Astrocyte (in vitro differentiated cells and primary cell): ENCODE measurements at regions not wholly inside any gene's neighbourhood (a gene's known extent, or its start where the extent isn't known, plus 50 kb on each side); places are given as distances from the start of the nearest gene placed in this dataset.

Experiments used
- DNase-seq: peaks from one replicate; pipeline ENCODE4 v3.0.0-alpha.2; 2010; ENCODE audit warnings: low read depth
- FAIRE-seq: peaks from 2 replicates; lab custom pipeline; 2011; peaks lifted over from hg19 to GRCh38; lab: Jason Lieb, UNC
- H2AFZ ChIP-seq: 2 replicates; pipeline ENCODE4 v1.6.0; 2012; ENCODE audit warnings: low read depth, low read length, inconsistent platforms
- H3K27ac ChIP-seq: 2 replicates; pipeline ENCODE4 v1.5.1; 2011; ENCODE audit warnings: low read depth, low read length, inconsistent platforms
- H3K27me3 ChIP-seq: 2 replicates; pipeline ENCODE4 v1.6.0; 2011; ENCODE audit warnings: low read length, inconsistent platforms; ENCODE audit not compliant: insufficient read depth
- H3K36me3 ChIP-seq: 2 replicates; pipeline ENCODE4 v1.5.1; 2011; ENCODE audit warnings: low read length, inconsistent platforms; ENCODE audit not compliant: insufficient read depth
- H3K4me1 ChIP-seq: 2 replicates; pipeline ENCODE4 v1.5.1; 2011; ENCODE audit warnings: low read length, inconsistent platforms; ENCODE audit not compliant: insufficient read depth
- H3K4me2 ChIP-seq: 2 replicates; pipeline ENCODE4 v1.6.0; 2012; ENCODE audit warnings: low read length, inconsistent platforms
- H3K4me3 ChIP-seq: 2 replicates; pipeline ENCODE4 v1.5.1; 2011; ENCODE audit warnings: low read depth, mild to moderate bottlenecking, low read length, inconsistent platforms; ENCODE audit not compliant: insufficient read depth
- H3K79me2 ChIP-seq: 2 replicates; pipeline ENCODE4 v1.6.0; 2012; ENCODE audit warnings: mild to moderate bottlenecking, low read length, inconsistent platforms; ENCODE audit not compliant: insufficient read depth
- H3K9ac ChIP-seq: 2 replicates; pipeline ENCODE4 v1.6.0; 2012; ENCODE audit warnings: mild to moderate bottlenecking, low read length, inconsistent platforms
- H3K9me3 ChIP-seq: 2 replicates; pipeline ENCODE4 v1.5.1; 2012; ENCODE audit warnings: low read depth, mild to moderate bottlenecking, low read length, inconsistent platforms; ENCODE audit not compliant: insufficient read depth
- H4K20me1 ChIP-seq: 2 replicates; pipeline ENCODE4 v1.6.0; 2012; ENCODE audit warnings: low read length, inconsistent platforms; ENCODE audit not compliant: insufficient read depth
- H3K27ac Mint-ChIP-seq: one replicate; pipeline ENCODE4 v1.8.0; 2021; ENCODE audit warnings: mild to moderate bottlenecking, mixed read lengths; ENCODE audit not compliant: unreplicated experiment
- H3K27me3 Mint-ChIP-seq: one replicate; pipeline ENCODE4 v1.8.0; 2021; ENCODE audit warnings: low read depth, mixed read lengths; ENCODE audit not compliant: unreplicated experiment
- H3K36me3 Mint-ChIP-seq: one replicate; pipeline ENCODE4 v1.8.0; 2021; ENCODE audit warnings: low read depth, mixed read lengths; ENCODE audit not compliant: unreplicated experiment
- H3K4me1 Mint-ChIP-seq: one replicate; pipeline ENCODE4 v1.8.0; 2021; ENCODE audit warnings: low read depth, mixed read lengths; ENCODE audit not compliant: unreplicated experiment
- H3K4me3 Mint-ChIP-seq: one replicate; pipeline ENCODE4 v1.8.0; 2021; ENCODE audit warnings: mild to moderate bottlenecking, moderate library complexity, mixed read lengths; ENCODE audit not compliant: unreplicated experiment
- H3K9me3 Mint-ChIP-seq: one replicate; pipeline ENCODE4 v1.8.0; 2021; ENCODE audit warnings: mild to moderate bottlenecking, mixed read lengths; ENCODE audit not compliant: unreplicated experiment
- CTCF ChIP-seq: IDR thresholded peaks from 2 replicates; pipeline ENCODE4 v1.5.1; 2011; ENCODE audit warnings: low read depth, mild to moderate bottlenecking, inconsistent platforms, low read length, moderate library complexity; ENCODE audit not compliant: insufficient read depth
- EZH2 ChIP-seq: IDR thresholded peaks from 2 replicates; pipeline ENCODE4 v1.6.1; 2012; ENCODE audit warnings: mild to moderate bottlenecking, low read length, inconsistent platforms; ENCODE audit not compliant: insufficient read depth

GRCh38 chr3:173342679-173343078 lies 54.9 kb upstream of the NLGN1 start:
- H3K36me3 ChIP-seq, result no peaks in the 10 kb centered on the region
- Mint-ChIP-seq H3K4me1 (no peaks in the 10 kb centered on the region), H3K27ac (no peak overlapping the region), H3K4me3 (no peak overlapping the region), H3K36me3 (no peaks in the 10 kb centered on the region), H3K27me3 (no peaks in the 10 kb centered on the region), H3K9me3 (no peaks in the 10 kb centered on the region)
- no peaks in the 10 kb centered on the region for H4K20me1 ChIP-seq
- no peaks in the 10 kb centered on the region for H3K79me2 ChIP-seq
- no peaks in the 10 kb centered on the region for H3K27me3 ChIP-seq
- no peak overlapping the region for H3K4me2 ChIP-seq
- H3K27ac ChIP-seq, result no peak overlapping the region
- H3K4me3 ChIP-seq, result no peak overlapping the region
- no peaks in the 10 kb centered on the region for H3K4me1 ChIP-seq
- H3K9me3 ChIP-seq, result no peaks in the 10 kb centered on the region
- DNase-seq (no peak), FAIRE-seq (no peak)
- H2AFZ ChIP-seq, result no peak overlapping the region
- H3K9ac ChIP-seq, result no peak overlapping the region
- TF ChIP-seq CTCF, result no peak
- no peak for TF ChIP-seq EZH2

GRCh38 chr3:173340626-173341025 lies 56.9 kb upstream of the NLGN1 start:
- no peak overlapping the region for H3K9ac ChIP-seq
- no peaks in the 10 kb centered on the region for H3K9me3 ChIP-seq
- no peaks in the 10 kb centered on the region for H3K4me1 ChIP-seq
- Mint-ChIP-seq H3K36me3 (no peaks in the 10 kb centered on the region), H3K27me3 (no peaks in the 10 kb centered on the region), H3K27ac (no peak overlapping the region), H3K4me3 (no peak overlapping the region), H3K4me1 (no peaks in the 10 kb centered on the region), H3K9me3 (no peaks in the 10 kb centered on the region)
- H4K20me1 ChIP-seq, result no peaks in the 10 kb centered on the region
- DNase-seq (no peak), FAIRE-seq (no peak)
- H3K4me2 ChIP-seq, result no peak overlapping the region
- no peak overlapping the region for H3K27ac ChIP-seq
- H3K4me3 ChIP-seq, result no peak overlapping the region
- H3K79me2 ChIP-seq, result no peaks in the 10 kb centered on the region
- H3K36me3 ChIP-seq, result no peaks in the 10 kb centered on the region
- no peak overlapping the region for H2AFZ ChIP-seq
- H3K27me3 ChIP-seq, result no peaks in the 10 kb centered on the region
- TF ChIP-seq CTCF (no peak), EZH2 (no peak)

- no peaks in the 10 kb centered on the region for H3K36me3 Mint-ChIP-seq
- TF ChIP-seq CTCF (no peak), EZH2 (no peak)
These were observed 61.3 kb upstream of the NLGN1 start for GRCh38 chr3:173336261-173336660.

More at GRCh38 chr3:173336261-173336660, 61.3 kb upstream of the NLGN1 start:
- Histone ChIP-seq H3K4me3 (no peak overlapping the region), H3K27me3 (no peaks in the 10 kb centered on the region), H3K9me3 (no peaks in the 10 kb centered on the region), H3K27ac (no peak overlapping the region), H4K20me1 (no peaks in the 10 kb centered on the region), H3K9ac (no peak overlapping the region), H3K79me2 (no peaks in the 10 kb centered on the region), H2AFZ (no peak overlapping the region), H3K36me3 (no peaks in the 10 kb centered on the region), H3K4me1 (no peaks in the 10 kb centered on the region), H3K4me2 (no peak overlapping the region)
- Mint-ChIP-seq H3K4me3 (no peak overlapping the region), H3K27ac (no peak overlapping the region), H3K27me3 (no peaks in the 10 kb centered on the region), H3K9me3 (no peaks in the 10 kb centered on the region), H3K4me1 (no peaks in the 10 kb centered on the region)
- DNase-seq (no peak), FAIRE-seq (no peak)
